ENCODE measurements at regions not wholly inside any gene's neighbourhood (a gene's known extent, or its start where the extent isn't known, plus 50 kb on each side); places are given as distances from the start of the nearest gene placed in this dataset.
A peak's percentile ranks its signal among the peaks of the same experiment; 100 is the strongest.

GRCh38 chr4:179662522-179662921, 2220.3 kb upstream of the AGA start:
- ATAC-seq (no peak), DNase-seq (ENCODE audit: low read depth, low spot score) (no peak), FAIRE-seq (no peak)
- no peaks in the 10 kb centered on the region for H3K27me3 ChIP-seq (replicated peaks in 1 of 2; ENCODE audit: control insufficient read depth in 2 of 2, insufficient read depth in 2 of 2, low read length in 1 of 2)
- ChIA-PET CTCF (interaction anchor here (0.7 kb wide), 1 partner anchor 21 kb away, joined by 4 read pairs; no protein-coding TSS in a partner anchor), SMC1A (ENCODE audit: uncharacterized antibody, unreplicated experiment) (interaction anchor here (1.3 kb wide), 1 partner anchor 190 kb away, joined by 3 read pairs; no protein-coding TSS in a partner anchor), POLR2A (no interaction called here), RAD21 (ENCODE audit: unreplicated experiment) (no interaction called here)
- H3K9ac ChIP-seq (ENCODE audit: control insufficient read depth, insufficient read depth, low read length): no peak overlapping the region
- H3K9me3 ChIP-seq (replicated peaks; ENCODE audit: control insufficient read depth, insufficient read depth, low read length): no peaks in the 10 kb centered on the region
- intact Hi-C loops (cut with micrococcal nuclease; ENCODE audit: unreplicated experiment) (no loop called here), in situ Hi-C loops (cut with MboI) (no loop called here)
- no peak overlapping the region for H3K4me2 ChIP-seq (ENCODE audit: control insufficient read depth, insufficient read depth)
- H3K79me2 ChIP-seq (ENCODE audit: control insufficient read depth, insufficient read depth, low read length): no peaks in the 10 kb centered on the region
- H3K4me3 ChIP-seq: no peak overlapping the region
- no peaks in the 10 kb centered on the region for H3K4me1 ChIP-seq (ENCODE audit: control insufficient read depth, insufficient read depth, low read length)
- H4K20me1 ChIP-seq (ENCODE audit: control insufficient read depth, insufficient read depth): no peaks in the 10 kb centered on the region
- no peak overlapping the region for H2AFZ ChIP-seq (ENCODE audit: control insufficient read depth, low read depth, low read length)
- no TSS peak for BruUV-seq (replicated peaks)
- no peak overlapping the region for H3K27ac ChIP-seq (ENCODE audit: control insufficient read depth, insufficient read depth)
- no peaks in the 10 kb centered on the region for H3K36me3 ChIP-seq (ENCODE audit: control insufficient read depth in 2 of 2, insufficient read depth in 2 of 2, low read length in 1 of 2)
- TF ChIP-seq USF2 (IDR thresholded peaks at IDR 0.05; ENCODE audit: borderline replicate concordance, low read depth, low read length) (no peak), ZNF207 (IDR thresholded peaks at IDR 0.05; ENCODE audit: borderline replicate concordance) (no peak), DPF2 (IDR thresholded peaks at IDR 0.05) (no peak), FOXM1 (IDR thresholded peaks at IDR 0.05; ENCODE audit: low read depth, low read length) (no peak)

GRCh38 chr4:179663641-179664429, 2221.6 kb upstream of the AGA start:
- no peak for FAIRE-seq
- Histone ChIP-seq H3K36me3 (ENCODE audit: control insufficient read depth in 2 of 2, insufficient read depth in 2 of 2, low read length in 1 of 2) (no peaks in the 10 kb centered on the region), H4K20me1 (ENCODE audit: control insufficient read depth, insufficient read depth) (no peaks in the 10 kb centered on the region), H3K4me3 (no peak overlapping the region), H2AFZ (ENCODE audit: control insufficient read depth, low read depth, low read length) (no peak overlapping the region), H3K4me1 (ENCODE audit: control insufficient read depth, insufficient read depth, low read length) (no peaks in the 10 kb centered on the region), H3K9me3 (replicated peaks; ENCODE audit: control insufficient read depth, insufficient read depth, low read length) (no peaks in the 10 kb centered on the region), H3K4me2 (ENCODE audit: control insufficient read depth, insufficient read depth) (no peak overlapping the region), H3K27me3 (replicated peaks in 1 of 2; ENCODE audit: control insufficient read depth in 2 of 2, insufficient read depth in 2 of 2, low read length in 1 of 2) (no peaks in the 10 kb centered on the region), H3K9ac (ENCODE audit: control insufficient read depth, insufficient read depth, low read length) (no peak overlapping the region), H3K79me2 (ENCODE audit: control insufficient read depth, insufficient read depth, low read length) (no peaks in the 10 kb centered on the region), H3K27ac (ENCODE audit: control insufficient read depth, insufficient read depth) (no peak overlapping the region)
- POLR2A ChIA-PET: no interaction called here
- no peak for TF ChIP-seq TARDBP (IDR thresholded peaks at IDR 0.05; ENCODE audit: borderline replicate concordance)
- peak; percentile 80 for TF ChIP-seq BCL3 (IDR thresholded peaks at IDR 0.05; ENCODE audit: borderline replicate concordance, insufficient read depth, low read depth, low read length, poor library complexity, severe bottlenecking)
- no peak for TF ChIP-seq ZNF217 (IDR thresholded peaks at IDR 0.05)
- TF ChIP-seq ZZZ3 (IDR thresholded peaks at IDR 0.05; ENCODE audit: control insufficient read depth, insufficient read length, low read depth): no peak
- peak; percentile 3 for TF ChIP-seq PBX3 (IDR thresholded peaks at IDR 0.05; ENCODE audit: insufficient replicate concordance, low read depth, low read length)
- SMC1A ChIA-PET (ENCODE audit: uncharacterized antibody, unreplicated experiment): interaction anchor here (1.3 kb wide), 1 partner anchor 192 kb away, joined by 3 read pairs; no protein-coding TSS in a partner anchor
- BruUV-seq (replicated peaks): no TSS peak
- RAD21 ChIA-PET (ENCODE audit: unreplicated experiment): no interaction called here
- CTCF ChIA-PET: no interaction called here
- 47% methylated on average over 6 of the region's 6 CpGs for WGBS (ENCODE audit: insufficient coverage, insufficient replicate concordance, low lambda C conversion rate, missing lambda C conversion rate)
- intact Hi-C loops (cut with micrococcal nuclease; ENCODE audit: unreplicated experiment): no loop called here
- in situ Hi-C loops (cut with MboI): no loop called here
- ATAC-seq: no peak
- no peak for DNase-seq (ENCODE audit: low read depth, low spot score)

All from GM12878 (cell line).